ENCODE measurements at regions not wholly inside any gene's neighbourhood (a gene's known extent, or its start where the extent isn't known, plus 50 kb on each side); places are given as distances from the start of the nearest gene placed in this dataset.
"Not testable (repeated sequence)": the region's sequence is repeated elsewhere in the genome, so short reads cannot be mapped to it uniquely, and the experiment has no call there.

- no peak overlapping the region for H3K27ac Mint-ChIP-seq
- no peak for TF ChIP-seq CTCF (IDR thresholded peaks at IDR 0.05; ENCODE audit: unreplicated experiment)
Measured at GRCh38 chr2:118417406-118418120, 329.3 kb downstream of the INSIG2 start.

GRCh38 chr2:118415186-118415585, 326.9 kb downstream of the INSIG2 start:
- peaks cover 18% of the 10 kb centered on the region for H3K9me3 Mint-ChIP-seq
- not testable (repeated sequence) for H3K4me1 Mint-ChIP-seq; H3K4me3 Mint-ChIP-seq; H3K36me3 Mint-ChIP-seq; H3K27ac Mint-ChIP-seq; DNase-seq (ENCODE audit: low spot score in 2 of 2, unreplicated experiment in 2 of 2)
- H3K27me3 Mint-ChIP-seq (ENCODE audit: low read depth) = peaks cover 29% of the 10 kb centered on the region

More at GRCh38 chr2:118417406-118418120, 329.3 kb downstream of the INSIG2 start:
- Mint-ChIP-seq H3K27me3 (ENCODE audit: low read depth) (peaks cover 14% of the 10 kb centered on the region), H3K9me3 (peaks cover 32% of the 10 kb centered on the region), H3K4me3 (no peak overlapping the region), H3K4me1 (no peaks in the 10 kb centered on the region), H3K36me3 (no peaks in the 10 kb centered on the region)
- DNase-seq (ENCODE audit: low spot score in 2 of 2, unreplicated experiment in 2 of 2) = no peak

GRCh38 chr2:118403658-118404451, 315.6 kb downstream of the INSIG2 start:
- Mint-ChIP-seq H3K9me3 (peaks cover 62% of the 10 kb centered on the region), H3K4me3 (no peak overlapping the region)

GRCh38 chr2:118388771-118389170, 300.5 kb downstream of the INSIG2 start:
- no peaks in the 10 kb centered on the region for H3K4me1 Mint-ChIP-seq
- peaks cover 2% of the 10 kb centered on the region for H3K36me3 Mint-ChIP-seq
- no peak for DNase-seq (ENCODE audit: low spot score in 2 of 2, unreplicated experiment in 2 of 2)
- no peak for TF ChIP-seq CTCF (IDR thresholded peaks at IDR 0.05; ENCODE audit: unreplicated experiment)
- peaks cover 20% of the 10 kb centered on the region for H3K9me3 Mint-ChIP-seq
- no peak overlapping the region for H3K4me3 Mint-ChIP-seq
- no peak overlapping the region for H3K27ac Mint-ChIP-seq
- H3K27me3 Mint-ChIP-seq (ENCODE audit: low read depth) = no peaks in the 10 kb centered on the region

More at GRCh38 chr2:118403658-118404451, 315.6 kb downstream of the INSIG2 start:
- no peaks in the 10 kb centered on the region for H3K4me1 Mint-ChIP-seq
- peaks cover 24% of the 10 kb centered on the region for H3K27me3 Mint-ChIP-seq (ENCODE audit: low read depth)
- no peak overlapping the region for H3K27ac Mint-ChIP-seq
- no peak for TF ChIP-seq CTCF (IDR thresholded peaks at IDR 0.05; ENCODE audit: unreplicated experiment)
- no peak for DNase-seq (ENCODE audit: low spot score in 2 of 2, unreplicated experiment in 2 of 2)
- no peaks in the 10 kb centered on the region for H3K36me3 Mint-ChIP-seq

GRCh38 chr2:118387509-118387908, 299.2 kb downstream of the INSIG2 start:
- H3K4me1 Mint-ChIP-seq = no peaks in the 10 kb centered on the region
- TF ChIP-seq CTCF (IDR thresholded peaks at IDR 0.05; ENCODE audit: unreplicated experiment) = no peak
- H3K27me3 Mint-ChIP-seq (ENCODE audit: low read depth) = no peaks in the 10 kb centered on the region
- no peak overlapping the region for H3K4me3 Mint-ChIP-seq
- peaks cover 28% of the 10 kb centered on the region for H3K9me3 Mint-ChIP-seq
- H3K27ac Mint-ChIP-seq = no peak overlapping the region
- no peak for DNase-seq (ENCODE audit: low spot score in 2 of 2, unreplicated experiment in 2 of 2)
- peaks cover 2% of the 10 kb centered on the region for H3K36me3 Mint-ChIP-seq

Measured in mesothelial cell of epicardium (in vitro differentiated cells).